Liver (tissue), 3 donors: ENCODE measurements at regions not wholly inside any gene's neighbourhood (a gene's known extent, or its start where the extent isn't known, plus 50 kb on each side); places are given as distances from the start of the nearest gene placed in this dataset.

Source experiments
- CTCF ChIP-seq: fragments of 150-350 bp; IDR thresholded peaks from 2 replicates; pipeline ENCODE4 v1.5.1; 2017; ENCODE audit warnings: improper control_type of control experiment, low read depth, low read length; ENCODE audit not compliant: missing input control
- MAX ChIP-seq: IDR thresholded peaks from 2 replicates; pipeline ENCODE4 v1.6.1; 2016; ENCODE audit warnings: antibody characterized with exemption
- SP1 ChIP-seq: IDR thresholded peaks from 2 replicates; pipeline ENCODE4 v1.6.1; 2018; ENCODE audit warnings: antibody characterized with exemption, mild to moderate bottlenecking
- TAF1 ChIP-seq: conservative IDR thresholded peaks from 2 replicates; pipeline ENCODE4 v1.6.1; 2016; ENCODE audit warnings: antibody characterized with exemption, mild to moderate bottlenecking
- TF ChIP-seq, protein P1 (sequence below): IDR thresholded peaks from 2 replicates; pipeline ENCODE4 v1.6.1; 2016; ENCODE audit warnings: antibody characterized with exemption
- donor health status: healthy.
- donor health status: healthy.

GRCh38 chr18:23320709-23321236 lies 132.3 kb upstream of the RIOK3 start:
- no peak for TF ChIP-seq CTCF
- TF ChIP-seq MAX: no peak
- no peak for TF ChIP-seq TAF1
- no peak for TF ChIP-seq SP1
- TF ChIP-seq, protein P1, sequence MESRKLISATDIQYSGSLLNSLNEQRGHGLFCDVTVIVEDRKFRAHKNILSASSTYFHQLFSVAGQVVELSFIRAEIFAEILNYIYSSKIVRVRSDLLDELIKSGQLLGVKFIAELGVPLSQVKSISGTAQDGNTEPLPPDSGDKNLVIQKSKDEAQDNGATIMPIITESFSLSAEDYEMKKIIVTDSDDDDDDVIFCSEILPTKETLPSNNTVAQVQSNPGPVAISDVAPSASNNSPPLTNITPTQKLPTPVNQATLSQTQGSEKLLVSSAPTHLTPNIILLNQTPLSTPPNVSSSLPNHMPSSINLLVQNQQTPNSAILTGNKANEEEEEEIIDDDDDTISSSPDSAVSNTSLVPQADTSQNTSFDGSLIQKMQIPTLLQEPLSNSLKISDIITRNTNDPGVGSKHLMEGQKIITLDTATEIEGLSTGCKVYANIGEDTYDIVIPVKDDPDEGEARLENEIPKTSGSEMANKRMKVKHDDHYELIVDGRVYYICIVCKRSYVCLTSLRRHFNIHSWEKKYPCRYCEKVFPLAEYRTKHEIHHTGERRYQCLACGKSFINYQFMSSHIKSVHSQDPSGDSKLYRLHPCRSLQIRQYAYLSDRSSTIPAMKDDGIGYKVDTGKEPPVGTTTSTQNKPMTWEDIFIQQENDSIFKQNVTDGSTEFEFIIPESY: no peak
